HG03045 (cell line): ENCODE measurements at regions not wholly inside any gene's neighbourhood (a gene's known extent, or its start where the extent isn't known, plus 50 kb on each side); places are given as distances from the start of the nearest gene placed in this dataset.

Experiments used
- ATAC-seq: cut with Tn5 transposase; IDR thresholded peaks from one replicate; pipeline ENCODE4 v1.9.1; 2021; ENCODE audit warnings: mild to moderate bottlenecking, moderate library complexity; ENCODE audit not compliant: unreplicated experiment

- no peak for ATAC-seq
Measured at GRCh38 chr6:90643381-90643780, 56.5 kb upstream of the MAP3K7 start.

DNA sequence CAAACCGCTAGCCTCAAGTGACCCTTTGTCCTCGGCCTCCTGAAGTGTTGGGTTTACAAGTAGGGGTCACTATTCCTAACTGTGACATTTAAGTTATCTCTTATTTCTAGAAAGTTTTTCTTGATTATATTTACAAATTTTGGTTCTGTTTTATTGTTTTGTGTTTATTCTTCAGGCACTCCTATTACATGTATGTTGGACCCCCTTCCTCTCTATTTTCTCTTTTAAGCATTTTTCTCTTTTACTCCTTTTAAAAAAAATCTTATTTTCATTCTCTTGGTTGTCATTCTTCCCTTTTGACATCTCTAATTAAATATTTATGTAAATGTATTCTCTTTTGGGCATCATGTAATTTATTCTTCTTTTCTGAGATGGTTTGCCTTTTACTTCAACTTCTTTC is 50.4 kb upstream of the MAP3K7 start:
- ATAC-seq: no peak
